ENCODE measurements at regions not wholly inside any gene's neighbourhood (a gene's known extent, or its start where the extent isn't known, plus 50 kb on each side); places are given as distances from the start of the nearest gene placed in this dataset.

- Histone ChIP-seq H3K9me3 (ENCODE audit: control insufficient read depth, insufficient read depth, low read length) (no peaks in the 10 kb centered on the region), H3K27me3 (ENCODE audit: control insufficient read depth, insufficient read depth, low read length) (no peaks in the 10 kb centered on the region), H3K27ac (ENCODE audit: low read depth, low read length) (no peak overlapping the region), H3K4me3 (ENCODE audit: low read depth, low read length) (no peak overlapping the region)
- POLR2A ChIA-PET, result no interaction called here
- no peak for TF ChIP-seq CTCF (IDR thresholded peaks at IDR 0.05; ENCODE audit: low read depth, low read length)
- DNase-seq (ENCODE audit: low read depth, low spot score), result no peak
- CTCF ChIA-PET, result no interaction called here
These were observed 118.6 kb upstream of the CPEB2 start for GRCh38 chr4:14883661-14884060.

- ChIA-PET POLR2A (no interaction called here), CTCF (no interaction called here)
- Histone ChIP-seq H3K4me3 (ENCODE audit: low read depth, low read length) (no peak overlapping the region), H3K27me3 (ENCODE audit: control insufficient read depth, insufficient read depth, low read length) (no peaks in the 10 kb centered on the region), H3K27ac (ENCODE audit: low read depth, low read length) (no peak overlapping the region), H3K9me3 (ENCODE audit: control insufficient read depth, insufficient read depth, low read length) (no peaks in the 10 kb centered on the region)
- DNase-seq (ENCODE audit: low read depth, low spot score), result no peak
- TF ChIP-seq CTCF (IDR thresholded peaks at IDR 0.05; ENCODE audit: low read depth, low read length), result no peak
These were observed 114.3 kb upstream of the CPEB2 start for GRCh38 chr4:14887842-14888433.

GRCh38 chr4:14888790-14889572, 113.3 kb upstream of the CPEB2 start:
- Histone ChIP-seq H3K27ac (ENCODE audit: low read depth, low read length) (no peak overlapping the region), H3K9me3 (ENCODE audit: control insufficient read depth, insufficient read depth, low read length) (no peaks in the 10 kb centered on the region), H3K27me3 (ENCODE audit: control insufficient read depth, insufficient read depth, low read length) (no peaks in the 10 kb centered on the region), H3K4me3 (ENCODE audit: low read depth, low read length) (no peak overlapping the region)
- POLR2A ChIA-PET, result no interaction called here
- TF ChIP-seq CTCF (IDR thresholded peaks at IDR 0.05; ENCODE audit: low read depth, low read length), result no peak
- CTCF ChIA-PET, result no interaction called here
- no peak for DNase-seq (ENCODE audit: low read depth, low spot score)

GRCh38 chr4:14892563-14892962, 109.7 kb upstream of the CPEB2 start:
- Histone ChIP-seq H3K4me3 (ENCODE audit: low read depth, low read length) (no peak overlapping the region), H3K9me3 (ENCODE audit: control insufficient read depth, insufficient read depth, low read length) (no peaks in the 10 kb centered on the region), H3K27ac (ENCODE audit: low read depth, low read length) (no peak overlapping the region), H3K27me3 (ENCODE audit: control insufficient read depth, insufficient read depth, low read length) (no peaks in the 10 kb centered on the region)
- DNase-seq (ENCODE audit: low read depth, low spot score), result no peak
- TF ChIP-seq CTCF (IDR thresholded peaks at IDR 0.05; ENCODE audit: low read depth, low read length), result no peak
- CTCF ChIA-PET, result no interaction called here
- POLR2A ChIA-PET, result no interaction called here

- CTCF ChIA-PET, result no interaction called here
These were observed 108.6 kb upstream of the CPEB2 start for GRCh38 chr4:14893713-14894112.

More at GRCh38 chr4:14893713-14894112, 108.6 kb upstream of the CPEB2 start:
- no peak for DNase-seq (ENCODE audit: low read depth, low spot score)
- no peak for TF ChIP-seq CTCF (IDR thresholded peaks at IDR 0.05; ENCODE audit: low read depth, low read length)
- no peaks in the 10 kb centered on the region for H3K9me3 ChIP-seq (ENCODE audit: control insufficient read depth, insufficient read depth, low read length)
- no peaks in the 10 kb centered on the region for H3K27me3 ChIP-seq (ENCODE audit: control insufficient read depth, insufficient read depth, low read length)
- POLR2A ChIA-PET, result no interaction called here
- H3K4me3 ChIP-seq (ENCODE audit: low read depth, low read length), result no peak overlapping the region
- no peak overlapping the region for H3K27ac ChIP-seq (ENCODE audit: low read depth, low read length)
